ENCODE measurements at regions not wholly inside any gene's neighbourhood (a gene's known extent, or its start where the extent isn't known, plus 50 kb on each side); places are given as distances from the start of the nearest gene placed in this dataset.
A peak's percentile ranks its signal among the peaks of the same experiment; 100 is the strongest.

DNA sequence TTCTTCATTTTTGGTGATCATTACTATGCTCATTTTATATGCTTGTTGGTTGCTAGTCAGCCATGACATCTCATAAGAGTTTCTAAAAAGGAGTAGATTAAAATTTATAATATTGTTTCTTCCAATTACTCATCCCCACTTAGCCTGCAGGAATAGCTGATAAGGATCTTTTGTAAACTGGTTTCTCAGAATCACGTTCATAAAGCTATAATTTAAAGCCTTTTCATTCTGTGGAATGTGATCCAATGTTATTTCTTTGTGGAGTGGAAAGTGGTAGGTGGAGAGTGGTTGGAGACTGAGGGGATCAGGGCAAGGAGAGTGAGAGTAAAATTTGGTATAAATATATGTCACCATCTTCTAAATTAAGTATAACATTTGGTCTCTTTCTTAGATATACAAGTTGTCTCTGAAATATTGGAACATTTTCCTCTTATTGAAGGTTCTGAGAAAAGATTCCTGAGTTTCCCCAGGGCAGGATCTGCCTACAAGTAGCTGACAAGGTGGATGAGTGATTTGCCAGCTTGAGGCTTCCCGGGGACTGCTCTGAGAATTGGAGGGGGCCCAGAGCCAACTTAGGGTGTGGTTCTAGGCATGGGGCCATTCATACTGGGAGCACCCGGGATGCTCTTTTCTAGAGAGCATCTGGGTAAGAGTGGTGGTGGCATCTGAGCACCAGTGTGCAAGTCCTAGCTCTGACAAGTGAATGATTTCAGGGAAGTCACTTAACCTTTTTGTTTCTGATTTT, 116.4 kb downstream of the TBX19 start:
- Mint-ChIP-seq H3K27me3 (peaks cover 4% of the 10 kb centered on the region), H3K36me3 (ENCODE audit: low read depth) (no peaks in the 10 kb centered on the region), H3K4me3 (no peak overlapping the region), H3K9me3 (no peaks in the 10 kb centered on the region), H3K4me1 (ENCODE audit: low read depth) (peaks cover 23% of the 10 kb centered on the region), H3K27ac (no peak overlapping the region)
- DNase-seq: no peak

DNA sequence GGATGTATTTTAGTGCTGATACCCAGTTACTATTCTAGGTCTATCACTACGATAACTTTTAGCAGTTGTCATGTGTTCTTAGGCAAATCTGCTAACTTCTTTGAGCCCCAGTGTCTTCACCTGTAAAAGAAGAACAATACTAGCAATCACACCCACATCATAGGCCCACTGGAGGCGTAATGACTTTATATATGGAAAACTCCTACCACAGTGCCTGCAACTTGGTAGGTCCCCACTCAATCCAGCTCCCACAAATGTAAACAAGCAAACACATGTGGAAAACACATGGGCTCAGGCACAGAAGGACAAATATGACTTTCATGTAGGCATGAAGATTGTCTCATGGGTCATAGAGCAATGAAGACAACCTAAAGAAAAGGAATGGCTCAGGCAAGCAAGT, 115.8 kb downstream of the TBX19 start:
- Mint-ChIP-seq H3K4me1 (ENCODE audit: low read depth) (peaks cover 25% of the 10 kb centered on the region), H3K27ac (no peak overlapping the region), H3K27me3 (peaks cover 4% of the 10 kb centered on the region), H3K4me3 (no peak overlapping the region), H3K9me3 (no peaks in the 10 kb centered on the region), H3K36me3 (ENCODE audit: low read depth) (no peaks in the 10 kb centered on the region)
- DNase-seq: no peak

DNA sequence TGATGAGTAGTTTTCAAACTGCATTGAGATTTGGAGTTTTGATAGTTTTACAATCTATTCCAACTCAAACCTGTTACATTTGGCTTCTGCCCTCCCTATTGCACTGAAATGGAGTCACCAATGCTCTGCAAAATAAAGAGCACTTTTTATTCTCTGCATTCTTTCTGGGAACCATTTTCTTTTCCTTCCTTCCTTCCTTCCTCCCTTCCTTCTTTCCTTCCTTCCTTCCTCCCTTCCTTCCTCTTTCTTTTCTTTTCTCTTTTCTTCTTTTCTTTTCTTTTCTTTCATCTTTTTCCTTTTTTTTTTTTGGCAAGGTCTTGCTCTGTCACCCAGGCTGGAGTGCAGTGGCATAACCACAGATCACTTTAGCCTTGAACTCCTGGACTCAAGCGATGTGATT, 114.2 kb downstream of the TBX19 start:
- Mint-ChIP-seq H3K36me3 (ENCODE audit: low read depth) (no peaks in the 10 kb centered on the region), H3K4me3 (no peak overlapping the region), H3K27ac (no peak overlapping the region), H3K9me3 (no peaks in the 10 kb centered on the region), H3K27me3 (no peaks in the 10 kb centered on the region), H3K4me1 (ENCODE audit: low read depth) (peaks cover 25% of the 10 kb centered on the region)
- DNase-seq: no peak

DNA sequence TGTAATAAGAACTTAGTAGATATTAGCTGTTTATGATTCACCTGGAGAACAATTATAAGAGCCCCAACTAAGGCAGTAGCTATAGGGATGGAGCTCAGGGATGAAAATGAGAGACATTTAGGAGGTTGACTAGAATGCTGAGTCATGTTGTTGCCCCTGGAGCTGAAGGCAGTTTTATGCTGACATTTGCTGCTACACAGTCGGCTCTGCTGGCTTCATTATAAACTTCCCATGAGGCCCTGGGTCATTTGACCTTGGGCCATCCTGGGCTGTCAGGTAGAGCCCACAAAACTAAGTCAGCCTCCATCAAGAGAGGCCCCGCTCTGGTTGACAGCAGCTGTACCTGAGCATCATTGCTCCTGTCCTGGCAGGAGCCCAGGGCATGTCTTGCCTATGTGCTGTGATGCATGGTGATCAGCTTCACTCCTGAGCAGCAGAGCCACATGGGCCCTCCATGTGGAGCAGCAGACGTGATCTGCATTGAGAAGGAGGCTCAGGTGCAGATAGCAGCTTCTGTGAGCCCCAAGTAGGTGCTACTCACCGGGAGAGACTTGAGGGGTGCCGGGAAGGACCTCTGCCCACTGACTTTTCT, 112.4 kb downstream of the TBX19 start:
- no peak for DNase-seq
- no peaks in the 10 kb centered on the region for H3K36me3 Mint-ChIP-seq (ENCODE audit: low read depth)
- H3K4me3 Mint-ChIP-seq: no peak overlapping the region
- H3K27me3 Mint-ChIP-seq: no peaks in the 10 kb centered on the region
- peaks cover 17% of the 10 kb centered on the region for H3K4me1 Mint-ChIP-seq (ENCODE audit: low read depth)
- H3K9me3 Mint-ChIP-seq: no peaks in the 10 kb centered on the region
- H3K27ac Mint-ChIP-seq: no peak overlapping the region

DNA sequence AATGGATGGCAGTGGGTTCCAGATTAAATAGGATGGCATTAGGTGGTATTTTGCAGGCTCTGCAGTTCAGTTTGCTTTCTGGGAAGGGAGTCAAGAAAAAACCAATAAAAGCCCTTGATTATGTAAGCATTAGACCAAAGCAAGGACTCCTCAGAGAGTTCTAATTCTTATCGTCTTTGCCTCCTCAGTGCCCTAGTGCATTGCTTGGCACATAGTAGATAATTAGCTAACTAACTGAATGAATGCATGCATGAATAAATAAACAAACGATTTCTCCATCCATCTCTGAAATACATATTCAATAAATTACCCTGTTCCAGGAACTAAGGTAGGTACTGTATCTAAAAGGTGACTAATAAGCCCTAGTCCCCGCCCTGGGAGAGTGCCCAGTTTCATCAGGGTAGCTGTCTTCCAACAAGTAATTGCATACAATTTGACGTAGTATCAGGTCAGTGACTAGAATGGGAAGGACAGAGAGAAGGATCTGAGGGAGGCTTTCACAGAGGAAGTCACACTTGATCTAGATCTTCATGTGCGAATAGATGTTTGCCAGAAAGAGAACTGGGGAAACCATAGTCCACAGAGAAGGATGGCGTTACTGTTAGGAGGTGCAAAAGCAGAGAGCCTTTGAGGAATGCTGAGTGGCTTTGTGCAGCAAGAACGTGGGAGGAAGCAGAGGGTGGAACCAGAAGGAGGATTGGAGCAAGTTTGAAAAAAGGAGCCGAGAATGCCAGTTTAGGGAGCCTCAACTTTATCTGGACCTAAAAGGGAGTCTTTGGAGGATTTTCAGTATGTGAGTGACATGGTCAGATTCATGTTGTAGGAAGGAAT, 111.4 kb downstream of the TBX19 start:
- DNase-seq: no peak
- H3K9me3 Mint-ChIP-seq: no peaks in the 10 kb centered on the region
- H3K4me3 Mint-ChIP-seq: no peak overlapping the region
- H3K27me3 Mint-ChIP-seq: no peaks in the 10 kb centered on the region
- no peak overlapping the region for H3K27ac Mint-ChIP-seq
- H3K4me1 Mint-ChIP-seq (ENCODE audit: low read depth): peaks cover 27% of the 10 kb centered on the region
- H3K36me3 Mint-ChIP-seq (ENCODE audit: low read depth): no peaks in the 10 kb centered on the region

DNA sequence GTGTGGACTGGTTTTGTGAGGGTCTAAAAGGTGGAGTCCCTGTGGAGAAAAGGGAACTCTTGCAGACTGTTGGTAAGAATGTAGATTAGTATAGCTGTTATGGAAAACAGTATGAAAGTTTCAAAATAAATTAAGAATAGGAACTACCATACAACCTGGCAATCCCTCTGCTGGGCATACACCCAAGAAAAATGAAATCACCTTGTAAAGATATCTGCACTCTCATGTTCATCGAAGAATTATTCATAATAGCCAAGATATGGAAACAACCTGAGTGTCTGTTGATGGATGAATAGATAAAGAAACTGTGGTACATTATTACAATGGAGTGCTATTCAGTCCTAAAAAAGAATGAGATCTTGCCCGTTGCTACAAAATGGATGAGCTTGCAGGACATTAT, 109.6 kb downstream of the TBX19 start:
- Mint-ChIP-seq H3K27ac (no peak overlapping the region), H3K36me3 (ENCODE audit: low read depth) (no peaks in the 10 kb centered on the region), H3K4me1 (ENCODE audit: low read depth) (peaks cover 31% of the 10 kb centered on the region), H3K4me3 (no peak overlapping the region), H3K9me3 (no peaks in the 10 kb centered on the region), H3K27me3 (no peaks in the 10 kb centered on the region)
- no peak for DNase-seq

DNA sequence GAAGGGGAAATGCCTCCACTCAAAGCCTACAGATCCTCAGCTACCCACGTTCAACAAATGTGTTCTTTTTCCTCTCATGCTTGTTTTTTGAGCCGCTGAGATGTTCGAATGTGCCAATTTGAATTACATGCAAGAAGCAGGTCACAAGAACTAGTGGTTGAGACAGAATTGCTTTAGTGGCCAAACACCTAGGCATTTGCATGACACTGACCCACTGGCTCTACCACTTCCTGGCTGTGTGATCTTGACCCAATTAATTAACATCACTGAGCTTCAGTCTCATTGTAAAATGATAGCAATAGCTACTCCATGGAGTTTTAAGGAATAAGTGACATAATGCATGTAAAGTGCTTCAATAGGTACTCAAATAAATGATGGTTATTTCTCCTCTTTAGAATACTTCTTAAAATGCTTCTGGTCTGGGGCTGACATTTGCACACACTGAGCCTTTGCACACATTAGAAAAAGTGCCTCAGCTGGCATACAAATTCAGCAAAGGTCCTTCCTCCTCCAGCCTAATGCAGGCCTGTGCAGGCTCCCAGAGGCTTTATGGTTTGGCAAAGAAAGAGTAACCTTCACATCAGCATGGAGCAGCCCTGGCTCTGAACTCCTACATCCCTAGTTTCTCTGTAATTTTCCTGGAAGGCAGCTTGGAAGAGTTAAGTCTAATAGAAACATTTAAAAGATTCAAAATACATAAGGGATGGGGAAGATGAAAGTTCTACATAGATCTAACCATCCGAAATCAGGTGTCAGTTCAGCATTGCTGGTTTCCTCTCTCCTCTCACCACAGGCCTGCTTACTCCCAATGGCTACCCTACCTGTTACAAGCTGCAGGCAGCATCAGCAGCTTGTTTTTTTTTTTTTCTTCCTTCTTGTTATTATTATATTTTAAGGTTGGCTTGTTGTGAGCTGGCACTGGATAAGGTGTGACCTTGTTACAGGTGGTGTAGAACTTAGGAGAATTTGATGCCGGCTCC, 107.4 kb downstream of the TBX19 start:
- Mint-ChIP-seq H3K36me3 (ENCODE audit: low read depth) (no peaks in the 10 kb centered on the region), H3K27me3 (no peaks in the 10 kb centered on the region), H3K9me3 (no peaks in the 10 kb centered on the region), H3K27ac (no peak overlapping the region), H3K4me3 (no peak overlapping the region), H3K4me1 (ENCODE audit: low read depth) (peaks cover 31% of the 10 kb centered on the region)
- DNase-seq: no peak

DNA sequence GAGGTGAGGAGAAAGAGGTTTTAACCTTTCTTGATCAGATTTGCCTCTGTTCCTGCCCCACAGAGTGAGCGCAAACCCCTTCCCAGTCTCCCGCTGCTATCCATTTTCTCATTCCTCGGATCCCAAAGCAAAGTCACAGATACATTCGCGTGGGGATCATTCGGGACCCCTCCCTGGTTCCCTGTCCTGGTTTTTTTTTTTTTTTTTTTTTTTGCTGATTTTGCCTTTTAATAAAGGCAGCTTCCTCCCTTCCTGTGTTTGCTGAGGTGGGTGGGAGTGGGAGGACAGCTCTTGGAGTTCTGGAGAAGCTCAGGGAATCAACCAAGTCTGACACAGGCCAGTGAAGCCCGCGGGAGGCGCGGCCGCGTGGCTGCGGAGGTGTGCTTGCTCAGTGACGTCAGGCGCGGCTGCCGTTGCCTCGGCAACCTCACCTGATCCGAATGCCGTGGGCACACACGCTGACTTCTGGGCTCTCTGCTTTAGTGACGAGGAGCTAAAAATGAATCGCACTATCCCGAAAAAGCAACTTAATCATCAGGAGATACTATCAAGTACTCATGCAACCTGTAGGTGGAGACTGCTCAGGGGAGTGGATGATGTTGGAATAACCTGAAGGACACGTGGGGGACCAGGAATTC, 106.4 kb downstream of the TBX19 start:
- H3K4me3 Mint-ChIP-seq: peak overlapping the region; percentile 54
- H3K27me3 Mint-ChIP-seq: no peaks in the 10 kb centered on the region
- H3K9me3 Mint-ChIP-seq: no peaks in the 10 kb centered on the region
- peak; percentile 78 for DNase-seq
- no peaks in the 10 kb centered on the region for H3K36me3 Mint-ChIP-seq (ENCODE audit: low read depth)
- H3K27ac Mint-ChIP-seq: peak overlapping the region; percentile 72
- H3K4me1 Mint-ChIP-seq (ENCODE audit: low read depth): peaks cover 23% of the 10 kb centered on the region

DNA sequence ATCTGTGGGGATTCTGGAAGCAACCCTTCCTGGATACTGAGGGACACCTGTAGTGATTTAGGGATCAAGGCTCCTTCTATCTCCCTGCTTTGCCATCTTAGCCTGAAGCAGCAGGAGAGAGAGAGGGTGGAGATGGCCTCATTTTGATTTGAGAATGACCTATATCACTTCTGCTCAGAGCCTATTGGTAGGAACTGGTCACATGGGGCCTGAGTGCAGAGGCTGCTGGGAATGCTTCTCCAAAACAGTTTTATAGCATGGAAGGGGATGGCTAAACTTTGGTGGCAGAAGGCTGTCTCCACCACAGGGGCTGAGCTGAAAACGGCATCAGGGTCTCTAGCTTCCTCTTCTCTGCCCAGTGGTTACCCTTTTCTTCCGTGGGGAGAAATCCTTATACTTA, 105.8 kb downstream of the TBX19 start:
- Mint-ChIP-seq H3K27ac (peak overlapping the region; percentile 72), H3K27me3 (no peaks in the 10 kb centered on the region), H3K36me3 (ENCODE audit: low read depth) (no peaks in the 10 kb centered on the region), H3K9me3 (no peaks in the 10 kb centered on the region), H3K4me1 (ENCODE audit: low read depth) (peaks cover 21% of the 10 kb centered on the region), H3K4me3 (no peak overlapping the region)
- DNase-seq: no peak

DNA sequence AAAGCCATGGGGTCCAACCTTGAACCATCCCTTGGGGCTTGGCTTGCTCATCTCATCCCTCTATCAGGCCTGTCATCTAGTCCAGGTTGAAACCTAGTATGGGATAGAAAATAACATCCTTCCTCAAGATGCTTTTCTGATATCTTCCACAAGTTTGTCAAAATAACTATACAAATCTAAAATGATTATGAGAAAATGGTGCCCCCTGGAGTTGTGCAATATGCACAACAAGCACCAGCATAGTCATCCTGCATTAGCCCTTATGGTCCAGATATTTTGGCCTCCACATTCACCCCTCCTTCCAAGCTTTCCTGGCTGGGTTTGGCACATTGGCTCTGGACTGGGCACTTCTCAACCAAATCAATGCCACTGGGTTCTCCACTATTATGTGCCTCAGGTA, 101.2 kb downstream of the TBX19 start:
- Mint-ChIP-seq H3K4me1 (ENCODE audit: low read depth) (peaks cover 3% of the 10 kb centered on the region), H3K27ac (no peak overlapping the region), H3K36me3 (ENCODE audit: low read depth) (no peaks in the 10 kb centered on the region), H3K9me3 (no peaks in the 10 kb centered on the region), H3K4me3 (no peak overlapping the region), H3K27me3 (no peaks in the 10 kb centered on the region)
- no peak for DNase-seq

DNA sequence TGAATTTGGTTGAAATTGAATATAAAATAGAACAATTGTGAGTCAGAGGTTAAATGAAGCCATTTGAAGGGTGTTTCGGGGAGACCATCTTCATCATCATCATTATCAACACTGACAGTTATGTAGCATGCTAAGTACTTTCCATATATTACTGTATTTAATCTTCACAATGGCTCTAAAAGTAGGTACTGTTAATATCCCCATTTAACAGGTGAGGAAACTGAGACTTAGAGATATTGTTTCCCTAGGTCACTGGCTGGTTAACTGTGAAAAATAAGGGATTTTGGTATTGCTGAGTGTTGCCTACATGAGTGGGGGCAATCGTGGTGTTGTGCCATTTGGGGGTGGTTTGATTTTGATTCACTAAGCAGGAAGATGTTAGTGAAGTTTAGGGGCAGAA, 100.3 kb downstream of the TBX19 start:
- Mint-ChIP-seq H3K9me3 (no peaks in the 10 kb centered on the region), H3K4me3 (no peak overlapping the region), H3K4me1 (ENCODE audit: low read depth) (no peaks in the 10 kb centered on the region), H3K36me3 (ENCODE audit: low read depth) (no peaks in the 10 kb centered on the region), H3K27ac (no peak overlapping the region), H3K27me3 (no peaks in the 10 kb centered on the region)
- no peak for DNase-seq

DNA sequence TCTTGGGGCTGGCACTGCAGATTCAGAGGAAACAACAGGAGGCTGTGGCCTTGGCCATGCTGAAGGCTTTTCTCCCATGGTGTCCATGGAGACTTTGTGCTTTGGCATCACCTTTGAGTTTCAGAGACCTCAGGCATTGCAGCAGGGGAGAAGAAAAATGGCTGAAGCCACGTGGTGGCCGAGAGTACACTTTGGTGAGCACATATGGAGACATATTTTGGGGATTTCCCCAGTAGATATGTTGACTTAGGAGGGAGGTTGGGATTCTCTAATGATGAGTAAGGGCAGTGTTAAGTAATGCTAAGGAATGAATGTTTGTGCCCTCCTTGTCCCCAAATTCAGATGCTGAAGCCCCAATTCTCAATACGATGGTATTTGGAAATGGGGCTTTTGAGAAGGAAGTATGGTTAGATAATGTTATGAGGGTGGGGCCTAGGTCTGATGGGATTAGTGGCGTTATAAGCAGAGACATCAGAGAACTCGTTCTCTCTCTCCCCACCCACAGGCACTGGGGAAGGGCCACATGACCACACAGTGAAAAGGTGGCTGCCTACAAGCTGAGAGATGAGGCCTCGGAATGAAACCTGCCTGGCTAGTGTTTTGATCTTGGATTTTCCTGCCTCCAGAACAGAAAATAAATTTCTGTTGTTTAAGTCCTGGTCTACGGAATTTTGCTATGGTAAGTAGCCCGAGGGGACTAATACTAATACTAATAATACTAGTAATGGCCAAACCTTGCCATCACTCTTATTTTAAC, 98.6 kb downstream of the TBX19 start:
- H3K4me1 Mint-ChIP-seq (ENCODE audit: low read depth): no peaks in the 10 kb centered on the region
- no peak for DNase-seq
- H3K36me3 Mint-ChIP-seq (ENCODE audit: low read depth): no peaks in the 10 kb centered on the region
- no peaks in the 10 kb centered on the region for H3K9me3 Mint-ChIP-seq
- H3K27me3 Mint-ChIP-seq: no peaks in the 10 kb centered on the region
- H3K4me3 Mint-ChIP-seq: no peak overlapping the region
- no peak overlapping the region for H3K27ac Mint-ChIP-seq

DNA sequence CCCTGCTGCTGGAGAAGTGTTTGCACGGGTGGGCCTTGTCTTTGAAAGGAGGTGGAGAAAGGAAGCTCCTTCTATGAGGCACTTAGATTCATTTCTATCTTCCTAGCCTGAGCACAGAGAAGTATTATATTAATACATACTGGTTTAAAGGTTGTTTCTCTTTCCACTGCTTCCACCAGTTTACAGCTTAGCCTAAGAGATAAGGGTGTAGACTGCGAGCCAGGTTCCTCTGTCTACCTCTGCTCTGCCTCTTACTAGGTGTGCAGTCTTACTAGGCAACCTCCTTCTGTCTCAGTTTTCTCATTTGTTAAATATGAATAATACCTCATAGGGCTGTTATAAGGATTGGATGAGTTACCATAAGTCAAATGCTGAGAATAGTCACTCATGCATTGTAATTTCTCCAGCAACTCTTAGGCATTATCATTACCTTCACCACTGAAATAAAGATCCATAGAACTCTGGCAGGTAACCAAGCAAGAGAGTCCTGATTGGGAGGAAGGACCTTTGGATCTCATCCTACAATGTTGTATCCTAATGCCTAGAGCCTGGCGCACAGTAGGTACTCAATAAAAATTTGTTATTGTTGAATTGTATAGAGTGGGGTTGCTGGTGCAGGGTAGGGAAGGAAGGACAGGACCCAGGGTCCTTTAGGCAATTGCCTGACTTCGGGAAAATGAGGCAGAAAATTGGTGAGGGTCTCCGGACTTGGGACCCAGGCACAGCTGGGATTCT, 95.1 kb downstream of the TBX19 start:
- H3K27ac Mint-ChIP-seq: no peak overlapping the region
- H3K27me3 Mint-ChIP-seq: no peaks in the 10 kb centered on the region
- no peaks in the 10 kb centered on the region for H3K4me1 Mint-ChIP-seq (ENCODE audit: low read depth)
- no peak for DNase-seq
- H3K4me3 Mint-ChIP-seq: no peak overlapping the region
- no peaks in the 10 kb centered on the region for H3K9me3 Mint-ChIP-seq
- no peaks in the 10 kb centered on the region for H3K36me3 Mint-ChIP-seq (ENCODE audit: low read depth)

Data from activated T-cell treated with anti-CD3 and anti-CD28 coated beads, Interleukin-2, amount 50 U/mL, for 24 hours (primary cell).